SK-N-SH treated with all-trans-retinoic acid at 6 μM for 48 hours (cell line): ENCODE measurements at regions not wholly inside any gene's neighbourhood (a gene's known extent, or its start where the extent isn't known, plus 50 kb on each side); places are given as distances from the start of the nearest gene placed in this dataset.

Source experiments
- ATAC-seq: fragments of 200-7000 bp; cut with Tn5 transposase; 3 replicates; pipeline ENCODE4 v1.9.1; 2020; ENCODE audit warnings: mild to moderate bottlenecking, moderate library complexity
- ARNTL ChIP-seq: fragments of 450-650 bp; formaldehyde crosslinking; IDR thresholded peaks from 2 replicates; pipeline ENCODE4 v1.5.0; 2020; ENCODE audit warnings: low read depth, mild to moderate bottlenecking, moderate library complexity, borderline replicate concordance
- BACH2 ChIP-seq: fragments of 250-450 bp; sonication (Bioruptor Pico); IDR thresholded peaks from 2 replicates; pipeline ENCODE4 v1.9.0; 2021; ENCODE audit warnings: mild to moderate bottlenecking, borderline replicate concordance
- CREB5 ChIP-seq: fragments of 250-450 bp; sonication (Bioruptor Pico); IDR thresholded peaks from 2 replicates; pipeline ENCODE4 v1.5.1; 2020; ENCODE audit warnings: low read depth, mild to moderate bottlenecking, moderate library complexity
- CSDC2 ChIP-seq: fragments of 250-450 bp; sonication (Bioruptor Pico); IDR thresholded peaks from 2 replicates; pipeline ENCODE4 v1.5.0; 2020; ENCODE audit warnings: mild to moderate bottlenecking, moderate library complexity
- CSRNP3 ChIP-seq: fragments of 250-450 bp; sonication (Bioruptor Pico); IDR thresholded peaks from 2 replicates; pipeline ENCODE4 v1.5.1; 2021; ENCODE audit warnings: mild to moderate bottlenecking, moderate library complexity
- ESRRG ChIP-seq: fragments of 250-450 bp; sonication (Bioruptor Pico); IDR thresholded peaks from 2 replicates; pipeline ENCODE4 v1.6.1; 2021; ENCODE audit warnings: mild to moderate bottlenecking
- GLIS3 ChIP-seq: fragments of 250-450 bp; sonication (Bioruptor Pico); IDR thresholded peaks from 2 replicates; pipeline ENCODE4 v1.5.0; 2020; ENCODE audit warnings: mild to moderate bottlenecking, moderate library complexity
- ISL1 ChIP-seq: fragments of 250-450 bp; sonication (Bioruptor Pico); IDR thresholded peaks from 2 replicates; pipeline ENCODE4 v2.1.2; 2022; ENCODE audit warnings: mild to moderate bottlenecking, moderate library complexity
- OSR1 ChIP-seq: fragments of 250-450 bp; sonication (Bioruptor Pico); IDR thresholded peaks from 2 replicates; pipeline ENCODE4 v1.8.0; 2022; ENCODE audit warnings: moderate library complexity, mild to moderate bottlenecking, inconsistent platforms
- PATZ1 ChIP-seq: fragments of 250-450 bp; sonication (Bioruptor Pico); IDR thresholded peaks from 2 replicates; pipeline ENCODE4 v1.8.0; 2020; ENCODE audit warnings: mild to moderate bottlenecking, moderate library complexity, borderline replicate concordance
- POU6F1 ChIP-seq: fragments of 250-450 bp; sonication (Bioruptor Pico); IDR thresholded peaks from 2 replicates; pipeline ENCODE4 v1.8.0; 2021; ENCODE audit warnings: low read depth, mild to moderate bottlenecking, moderate library complexity, borderline replicate concordance
- PPARA ChIP-seq: fragments of 250-450 bp; sonication (Bioruptor Pico); IDR thresholded peaks from 2 replicates; pipeline ENCODE4 v1.5.0; 2020; ENCODE audit warnings: mild to moderate bottlenecking, borderline replicate concordance
- RARB ChIP-seq: fragments of 250-450 bp; sonication (Bioruptor Pico); IDR thresholded peaks from 2 replicates; pipeline ENCODE4 v1.8.0; 2021; ENCODE audit warnings: mild to moderate bottlenecking, moderate library complexity
- SNAI2 ChIP-seq: fragments of 250-450 bp; sonication (Bioruptor Pico); IDR thresholded peaks from 2 replicates; pipeline ENCODE4 v1.5.0; 2020; ENCODE audit warnings: mild to moderate bottlenecking, moderate library complexity
- TOX ChIP-seq: fragments of 250-450 bp; sonication (Bioruptor Pico); IDR thresholded peaks from 2 replicates; pipeline ENCODE4 v1.8.0; 2021; ENCODE audit warnings: mild to moderate bottlenecking, moderate library complexity, borderline replicate concordance
- TSHZ2 ChIP-seq: fragments of 250-450 bp; sonication (Bioruptor Pico); IDR thresholded peaks from 2 replicates; pipeline ENCODE4 v1.5.0; 2020; ENCODE audit warnings: mild to moderate bottlenecking, moderate library complexity
- ZC3H10 ChIP-seq: fragments of 250-450 bp; sonication (Bioruptor Pico); IDR thresholded peaks from 2 replicates; pipeline ENCODE4 v1.5.1; 2021; ENCODE audit warnings: mild to moderate bottlenecking, moderate library complexity
- ZFP3 ChIP-seq: fragments of 250-450 bp; sonication (Bioruptor Pico); IDR thresholded peaks from 2 replicates; pipeline ENCODE4 v1.5.0; 2020; ENCODE audit warnings: mild to moderate bottlenecking, moderate library complexity
- ZFP30 ChIP-seq: fragments of 450-650 bp; formaldehyde crosslinking; IDR thresholded peaks from 2 replicates; pipeline ENCODE4 v1.5.0; 2022; ENCODE audit warnings: mild to moderate bottlenecking, moderate library complexity
- ZNF565 ChIP-seq: fragments of 450-650 bp; formaldehyde crosslinking; conservative IDR thresholded peaks from 2 replicates; pipeline ENCODE4 v1.5.0; 2020; ENCODE audit warnings: low read depth, mild to moderate bottlenecking, moderate library complexity
- ZNF70 ChIP-seq: fragments of 450-650 bp; formaldehyde crosslinking; IDR thresholded peaks from 2 replicates; pipeline ENCODE4 v1.5.0; 2020; ENCODE audit warnings: mild to moderate bottlenecking, moderate library complexity
- ZNF8 ChIP-seq: fragments of 450-650 bp; formaldehyde crosslinking; IDR thresholded peaks from 2 replicates; pipeline ENCODE4 v1.5.0; 2020; ENCODE audit warnings: mild to moderate bottlenecking, moderate library complexity

GRCh38 chr6:147087641-147088040 lies 116.6 kb upstream of the STXBP5 start (continued):
- TF ChIP-seq PPARA (CRISPR knock-in tag) (no peak), OSR1 (CRISPR knock-in tag) (no peak), GLIS3 (no peak), ZNF70 (no peak)

- TF ChIP-seq ZNF8 (CRISPR knock-in tag) (no peak), RARB (CRISPR knock-in tag) (no peak), CSRNP3 (CRISPR knock-in tag) (no peak), ZFP30 (CRISPR knock-in tag) (no peak), TSHZ2 (CRISPR knock-in tag) (no peak), PATZ1 (CRISPR knock-in tag) (no peak), ZNF70 (no peak), GLIS3 (no peak), ZFP3 (no peak), TOX (CRISPR knock-in tag) (no peak), ESRRG (no peak), SNAI2 (CRISPR knock-in tag) (no peak), ZC3H10 (CRISPR knock-in tag) (no peak), BACH2 (CRISPR knock-in tag) (no peak), CREB5 (CRISPR knock-in tag) (no peak), ZNF565 (no peak), ARNTL (no peak), POU6F1 (CRISPR knock-in tag) (no peak), ISL1 (no peak), CSDC2 (CRISPR knock-in tag) (no peak)
- TF ChIP-seq, all 23 proteins: peak for 0
- ATAC-seq: no peak
Observed at GRCh38 chr6:147088861-147089260, 115.4 kb upstream of the STXBP5 start.

- TF ChIP-seq TSHZ2 (CRISPR knock-in tag): no peak
- TF ChIP-seq CSRNP3 (CRISPR knock-in tag): no peak
- ATAC-seq: no peak
Observed at GRCh38 chr6:147095316-147095715, 108.9 kb upstream of the STXBP5 start.
